NCI-H2029 treated with DMSO at 0.1 percent for 48 hours (cell line): ENCODE measurements at regions not wholly inside any gene's neighbourhood (a gene's known extent, or its start where the extent isn't known, plus 50 kb on each side); places are given as distances from the start of the nearest gene placed in this dataset.

Experiments used
- DNase-seq: peaks from one replicate; lab custom pipeline; 2025; lab: John Stamatoyannopoulos, UW

DNA sequence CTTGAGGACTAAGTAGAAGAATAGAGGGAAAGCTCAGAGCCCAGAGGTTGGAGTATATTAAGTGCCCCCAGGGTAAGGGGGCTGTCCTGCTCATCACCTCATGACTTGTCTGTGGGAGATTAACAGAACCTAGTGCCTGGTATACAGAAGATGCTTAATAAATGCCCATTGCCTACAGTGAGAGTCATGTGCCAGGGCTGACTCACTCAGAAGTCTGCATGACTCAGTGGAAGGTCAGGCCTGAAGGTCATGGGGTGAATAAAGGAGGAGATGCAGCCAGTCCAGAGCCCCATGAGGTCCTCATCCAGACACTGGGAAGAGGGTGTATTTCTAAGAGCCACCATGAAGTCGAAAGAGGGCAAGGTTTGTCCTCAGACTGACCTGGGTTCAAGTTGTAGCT lies 62.5 kb upstream of the TLE3 start:
- no peak for DNase-seq

- DNase-seq = no peak
Observed at GRCh38 chr15:70159713-70160009, 61.9 kb upstream of the TLE3 start.

DNA sequence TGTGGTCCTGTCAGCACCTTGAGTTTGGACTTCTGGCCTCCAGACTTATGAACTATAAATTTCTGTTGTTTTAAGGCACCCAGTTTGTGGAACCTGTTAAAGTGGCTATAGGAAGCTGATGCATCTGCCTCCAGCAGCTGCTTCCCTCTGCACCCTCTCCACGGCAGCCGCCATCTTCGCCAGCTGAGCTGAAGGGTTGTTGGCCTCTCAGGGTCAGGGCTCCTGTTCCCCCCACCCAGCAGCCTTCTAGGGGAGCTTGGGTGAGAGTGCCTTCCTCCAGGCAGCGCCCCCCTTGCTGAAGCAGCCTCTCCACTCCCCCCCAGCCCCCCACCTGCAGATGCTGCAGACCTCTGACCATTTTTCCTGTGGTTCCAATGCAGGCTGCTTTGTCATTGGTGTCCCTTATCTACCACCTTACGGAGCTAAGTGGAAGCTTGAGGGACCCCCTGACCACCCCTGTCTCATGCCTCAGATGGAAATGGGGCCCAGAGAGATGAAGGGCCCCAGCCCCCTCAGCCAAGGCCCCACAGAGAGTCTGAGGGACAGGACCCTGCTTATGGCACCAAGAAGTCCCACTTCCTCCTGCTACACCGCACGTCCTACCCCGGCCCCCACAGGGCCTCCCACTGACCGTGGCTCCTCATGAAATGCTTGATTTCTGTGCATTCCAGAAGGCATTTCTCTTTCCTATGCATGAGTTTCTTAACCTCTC lies 61.4 kb upstream of the TLE3 start:
- no peak for DNase-seq

GRCh38 chr15:70158309-70159000 lies 60.7 kb upstream of the TLE3 start:
- DNase-seq = no peak

GRCh38 chr15:70156671-70157271 lies 59.1 kb upstream of the TLE3 start:
- DNase-seq = no peak

GRCh38 chr15:70154718-70155347 lies 57.1 kb upstream of the TLE3 start:
- DNase-seq = no peak

- no peak for DNase-seq
Observed at GRCh38 chr15:70153921-70154717, 56.4 kb upstream of the TLE3 start.

DNA sequence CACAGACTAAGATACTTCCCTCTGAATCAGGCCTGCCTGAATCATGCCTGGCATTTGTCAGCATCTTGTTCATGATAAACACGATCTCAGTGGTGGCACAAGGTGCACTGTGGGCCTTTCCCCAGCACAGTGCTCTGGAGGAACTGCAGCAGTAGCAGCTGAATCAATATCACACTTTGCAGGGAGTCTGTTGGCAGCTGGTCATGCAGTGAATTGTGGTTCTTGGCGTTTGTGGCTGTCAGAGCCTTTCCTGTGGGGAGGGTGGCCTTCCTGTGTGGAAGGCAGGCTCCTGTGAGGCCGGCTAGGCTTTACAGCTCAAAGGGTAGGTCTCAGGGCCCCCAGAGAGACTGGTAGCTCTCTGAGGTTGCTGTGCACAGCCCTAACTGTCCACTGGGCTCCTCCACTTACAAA lies 54.4 kb upstream of the TLE3 start:
- no peak for DNase-seq

GRCh38 chr15:70151462-70151861 lies 53.7 kb upstream of the TLE3 start:
- no peak for DNase-seq

- no peak for DNase-seq
Observed at GRCh38 chr15:70151003-70151402, 53.3 kb upstream of the TLE3 start.

GRCh38 chr15:70150405-70150747 lies 52.7 kb upstream of the TLE3 start:
- DNase-seq = no peak

DNA sequence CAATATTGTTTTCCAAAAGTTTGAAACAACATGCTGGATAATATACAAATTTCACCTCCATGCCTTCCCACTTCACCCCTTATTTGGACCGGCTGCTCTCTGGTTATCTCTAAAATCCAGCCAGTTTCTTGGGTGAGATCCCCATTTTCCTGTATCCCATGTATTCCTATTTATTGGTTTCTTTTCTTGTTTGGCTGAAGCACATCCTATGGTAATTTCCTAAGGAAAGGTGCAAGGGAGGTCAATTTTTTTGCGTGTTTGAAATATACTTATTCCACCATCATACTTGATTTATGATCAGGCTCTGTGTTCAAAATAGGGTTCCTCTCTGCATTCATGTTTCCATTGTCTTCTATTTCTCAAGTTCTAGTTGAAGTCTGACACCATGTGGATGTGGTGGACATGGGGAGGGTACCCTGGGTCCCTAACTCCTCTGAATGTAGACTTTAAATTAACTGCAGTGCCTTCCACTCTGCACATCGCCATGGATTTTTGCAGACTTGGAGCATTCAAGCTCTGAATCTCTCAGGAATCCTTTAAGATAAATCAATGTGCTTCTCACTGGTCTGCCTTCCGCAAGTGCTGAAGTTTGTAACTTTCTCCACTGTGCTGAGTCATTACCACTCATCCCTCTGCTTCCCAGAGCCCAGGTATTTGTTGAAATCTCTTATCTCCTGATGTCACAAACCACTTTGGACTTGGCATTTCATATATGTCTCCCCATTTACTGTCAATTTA lies 52.1 kb upstream of the TLE3 start:
- DNase-seq = no peak

- no peak for DNase-seq
Observed at GRCh38 chr15:70147778-70148177, 50.1 kb upstream of the TLE3 start.
